Activated CD4-positive, alpha-beta memory T cell treated with anti-CD3 and anti-CD28 coated beads, Interleukin-2, amount 10 ng/mL, durations not matched to agents 7 days and 5 days (primary cell): ENCODE measurements at regions not wholly inside any gene's neighbourhood (a gene's known extent, or its start where the extent isn't known, plus 50 kb on each side); places are given as distances from the start of the nearest gene placed in this dataset.
"Not testable (repeated sequence)": the region's sequence is repeated elsewhere in the genome, so short reads cannot be mapped to it uniquely, and the experiment has no call there.

Source experiments
- CTCF ChIA-PET: fragments of 350-600 bp; sonication (Branson Sonifier 250); formaldehyde crosslinking; loops from one replicate; lab custom pipeline; 2021; ENCODE audit warnings: antibody characterized with exemption, inconsistent platforms; lab: Charles Lee
- POLR2A ChIA-PET: fragments of 350-600 bp; sonication (Branson Sonifier 250); formaldehyde crosslinking; loops from one replicate; lab custom pipeline; 2021; ENCODE audit warnings: antibody characterized with exemption; lab: Charles Lee
- DNase-seq: peaks from one replicate; pipeline ENCODE4 v3.0.0-alpha.2; 2020
- H3K27ac Mint-ChIP-seq: one replicate; pipeline ENCODE4 v1.8.0; 2021; ENCODE audit warnings: mild to moderate bottlenecking, mixed read lengths
- H3K27me3 Mint-ChIP-seq: one replicate; pipeline ENCODE4 v1.8.0; 2021; ENCODE audit warnings: mixed read lengths
- H3K36me3 Mint-ChIP-seq: one replicate; pipeline ENCODE4 v1.8.0; 2021; ENCODE audit warnings: low read depth, mixed read lengths
- H3K4me1 Mint-ChIP-seq: one replicate; pipeline ENCODE4 v1.8.0; 2021; ENCODE audit warnings: mixed read lengths
- H3K4me3 Mint-ChIP-seq: one replicate; pipeline ENCODE4 v1.8.0; 2021; ENCODE audit warnings: mild to moderate bottlenecking, mixed read lengths
- H3K9me3 Mint-ChIP-seq: one replicate; pipeline ENCODE4 v1.8.0; 2021; ENCODE audit warnings: mixed read lengths

DNA sequence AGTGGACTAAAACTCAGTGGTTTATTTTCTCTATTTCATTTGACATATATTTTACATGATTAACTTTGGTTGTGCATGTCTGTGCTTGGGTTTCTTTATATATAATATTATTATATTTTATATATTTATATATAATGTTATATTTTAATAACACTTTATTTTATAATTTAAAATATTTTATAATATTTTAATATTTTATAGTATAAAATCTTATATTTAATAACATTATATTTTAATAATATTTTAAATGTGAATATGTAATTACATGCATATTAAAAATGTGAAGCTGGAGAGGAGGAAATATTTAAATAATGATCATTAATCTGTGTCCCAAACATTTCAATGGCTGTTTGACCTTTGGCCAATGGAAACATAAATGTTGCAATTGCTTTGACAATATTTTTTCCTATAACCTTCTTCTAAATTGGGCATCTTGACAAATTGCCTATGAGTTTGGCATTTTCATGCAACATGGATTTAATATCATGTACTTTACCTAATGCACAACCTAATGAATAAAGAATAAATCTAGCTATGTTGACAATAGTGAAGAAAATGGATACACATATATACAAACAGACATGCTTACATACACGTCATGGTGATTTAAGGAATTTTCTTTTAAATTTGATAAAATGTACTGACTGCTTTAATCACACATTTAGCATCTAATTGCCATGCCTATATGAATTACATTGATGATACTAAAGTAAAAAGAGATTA lies 607.1 kb downstream of the SLITRK6 start:
- H3K36me3 Mint-ChIP-seq, result no peaks in the 10 kb centered on the region
- ChIA-PET CTCF (no interaction called here), POLR2A (no interaction called here)
- no peaks in the 10 kb centered on the region for H3K4me1 Mint-ChIP-seq
- H3K27ac Mint-ChIP-seq, result no peak overlapping the region
- peaks cover 1% of the 10 kb centered on the region for H3K9me3 Mint-ChIP-seq
- no peaks in the 10 kb centered on the region for H3K27me3 Mint-ChIP-seq
- H3K4me3 Mint-ChIP-seq, result no peak overlapping the region
- no peak for DNase-seq

DNA sequence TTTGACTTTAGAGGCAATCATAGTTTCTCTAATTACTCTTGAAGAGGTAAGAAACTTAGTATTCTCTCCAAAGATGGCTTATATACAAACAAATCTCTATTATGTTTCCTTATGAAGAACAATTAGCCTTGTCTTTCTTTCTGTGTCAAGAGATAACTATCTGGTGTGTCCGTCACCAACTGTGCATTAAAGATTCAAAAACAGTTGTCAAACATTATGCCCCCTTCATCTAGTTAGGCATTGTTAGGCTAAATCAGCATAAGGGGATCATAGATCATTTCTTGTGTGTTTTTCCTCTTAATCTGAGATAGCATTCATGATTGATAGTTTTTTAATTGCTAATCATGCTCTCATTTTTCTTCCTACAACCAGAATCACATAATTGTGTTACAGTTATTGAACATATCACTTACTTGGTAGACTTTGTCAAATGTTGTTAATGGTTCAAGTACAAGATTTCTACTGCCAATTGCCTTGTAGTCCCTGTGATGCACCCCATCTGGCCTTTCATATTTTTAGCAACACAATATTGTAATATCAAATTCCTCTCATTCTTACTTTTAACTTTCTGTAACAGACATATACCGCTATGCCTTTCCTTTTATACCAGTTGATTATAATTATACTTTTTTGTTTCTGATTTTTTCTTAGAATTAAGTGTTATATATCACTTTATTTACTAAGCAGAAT lies 612.7 kb downstream of the SLITRK6 start:
- POLR2A ChIA-PET, result no interaction called here
- Mint-ChIP-seq H3K27ac (no peak overlapping the region), H3K4me3 (no peak overlapping the region), H3K9me3 (peaks cover 8% of the 10 kb centered on the region), H3K4me1 (no peaks in the 10 kb centered on the region), H3K27me3 (no peaks in the 10 kb centered on the region), H3K36me3 (no peaks in the 10 kb centered on the region)
- CTCF ChIA-PET, result no interaction called here
- no peak for DNase-seq

DNA sequence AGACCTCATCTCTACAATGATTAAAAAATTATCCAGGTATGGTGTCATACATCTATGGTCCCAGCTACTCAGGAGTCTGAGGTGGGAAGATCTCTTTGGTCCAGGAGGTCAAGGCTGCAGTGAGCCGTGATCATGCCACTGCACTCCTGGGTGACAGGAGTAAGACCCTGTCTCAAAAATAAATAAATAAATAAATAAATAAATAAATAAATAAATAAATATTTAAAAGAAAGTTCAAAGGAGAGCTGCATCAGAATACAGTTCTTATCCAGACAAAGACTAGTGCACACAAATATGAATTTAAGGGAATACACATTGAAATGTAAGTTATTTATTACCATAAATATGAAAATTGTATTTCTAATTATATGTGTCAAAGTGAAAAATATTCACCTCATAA lies 624.9 kb downstream of the SLITRK6 start:
- ChIA-PET CTCF (no interaction called here), POLR2A (no interaction called here)
- Mint-ChIP-seq H3K27ac (no peak overlapping the region), H3K9me3 (peaks cover 19% of the 10 kb centered on the region), H3K4me3 (no peak overlapping the region), H3K27me3 (no peaks in the 10 kb centered on the region), H3K36me3 (no peaks in the 10 kb centered on the region), H3K4me1 (no peaks in the 10 kb centered on the region)
- DNase-seq, result no peak

DNA sequence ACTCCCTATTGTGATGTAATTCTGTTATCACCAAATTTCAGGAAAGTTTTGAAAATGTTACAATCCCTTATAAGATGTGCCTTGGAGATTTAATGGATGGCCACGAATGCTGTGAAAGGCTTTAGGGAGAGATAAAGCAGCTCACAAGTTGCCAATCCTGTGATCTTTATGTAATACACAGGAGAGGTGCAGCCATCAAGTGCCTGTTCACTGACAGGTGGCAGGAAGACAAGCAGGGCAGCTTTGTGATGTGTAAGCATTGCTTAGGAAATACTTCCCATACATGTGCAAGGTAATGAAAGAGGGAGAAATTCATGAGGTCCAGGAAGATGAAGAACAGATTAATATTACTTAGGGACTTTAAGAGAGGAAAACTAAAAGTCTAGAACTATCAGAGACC lies 628.8 kb downstream of the SLITRK6 start:
- H3K4me3 Mint-ChIP-seq, result no peak overlapping the region
- peaks cover 11% of the 10 kb centered on the region for H3K9me3 Mint-ChIP-seq
- no peak overlapping the region for H3K27ac Mint-ChIP-seq
- H3K4me1 Mint-ChIP-seq, result no peaks in the 10 kb centered on the region
- ChIA-PET POLR2A (no interaction called here), CTCF (no interaction called here)
- DNase-seq, result no peak
- H3K27me3 Mint-ChIP-seq, result no peaks in the 10 kb centered on the region
- H3K36me3 Mint-ChIP-seq, result no peaks in the 10 kb centered on the region

DNA sequence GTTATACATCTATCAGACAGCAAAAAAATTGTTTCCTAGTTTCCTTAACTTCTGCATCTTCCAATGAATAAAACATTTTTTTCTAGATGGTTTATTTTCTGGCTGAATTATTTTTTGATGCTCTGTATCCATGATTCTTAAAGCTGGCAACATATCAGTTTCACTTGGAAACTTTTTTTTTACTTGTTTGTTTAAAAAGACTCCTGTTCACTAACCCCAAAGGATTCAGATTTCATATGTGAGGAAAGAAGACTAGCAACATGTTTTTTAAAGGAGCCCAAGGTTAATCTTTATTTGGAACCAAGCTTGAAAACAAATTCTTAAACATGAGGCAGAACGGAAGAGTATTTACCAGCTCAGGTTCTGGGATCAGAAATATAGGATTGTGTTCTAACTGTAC lies 632.3 kb downstream of the SLITRK6 start:
- H3K27ac Mint-ChIP-seq, result no peak overlapping the region
- H3K9me3 Mint-ChIP-seq, result peaks cover 4% of the 10 kb centered on the region
- no peaks in the 10 kb centered on the region for H3K27me3 Mint-ChIP-seq
- H3K4me3 Mint-ChIP-seq, result no peak overlapping the region
- ChIA-PET CTCF (no interaction called here), POLR2A (no interaction called here)
- no peaks in the 10 kb centered on the region for H3K36me3 Mint-ChIP-seq
- H3K4me1 Mint-ChIP-seq, result no peaks in the 10 kb centered on the region
- DNase-seq, result no peak

DNA sequence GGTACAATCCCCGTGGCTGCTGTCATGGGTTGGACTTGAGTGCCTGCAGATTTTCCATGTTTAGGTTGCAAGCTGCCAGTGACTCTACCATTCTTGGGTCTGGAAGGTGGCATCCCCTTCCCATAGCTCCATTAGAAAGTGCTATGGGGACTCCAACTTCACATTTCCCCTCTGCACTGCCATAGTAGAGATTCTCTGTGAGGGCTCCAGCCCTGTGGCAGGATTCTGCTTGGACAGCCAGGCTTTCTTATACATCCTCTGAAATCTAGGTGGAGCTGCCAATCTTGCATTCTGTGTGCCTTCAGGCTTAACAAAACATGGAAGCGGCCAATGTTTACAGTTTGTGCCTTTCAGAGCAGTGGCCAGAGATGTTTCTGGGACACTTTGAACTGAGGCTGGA lies 636.2 kb downstream of the SLITRK6 start:
- POLR2A ChIA-PET, result no interaction called here
- Mint-ChIP-seq H3K27ac (no peak overlapping the region), H3K4me3 (no peak overlapping the region), H3K4me1 (no peaks in the 10 kb centered on the region), H3K36me3 (no peaks in the 10 kb centered on the region), H3K27me3 (no peaks in the 10 kb centered on the region), H3K9me3 (no peaks in the 10 kb centered on the region)
- no peak for DNase-seq
- CTCF ChIA-PET, result no interaction called here

DNA sequence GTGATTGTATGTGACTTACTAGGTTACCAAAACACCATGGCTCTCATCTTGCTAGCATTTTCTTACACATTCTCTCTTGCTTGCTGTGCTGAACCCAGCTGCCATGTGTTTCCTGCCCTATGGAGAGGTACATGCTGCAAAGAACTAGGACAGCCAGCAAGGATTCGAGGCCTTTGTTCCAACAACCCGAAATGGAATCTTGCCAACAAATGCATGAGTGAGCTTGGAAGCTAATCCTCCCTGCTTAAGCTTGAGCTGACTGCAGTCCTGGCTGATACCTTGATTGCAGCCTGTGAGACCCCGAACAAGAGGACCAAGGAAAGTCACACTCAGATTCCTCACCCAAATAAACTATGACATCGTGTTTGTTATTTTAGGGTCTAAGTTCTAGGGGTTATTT lies 651.2 kb downstream of the SLITRK6 start:
- Mint-ChIP-seq H3K4me3 (no peak overlapping the region), H3K4me1 (no peaks in the 10 kb centered on the region), H3K27ac (no peak overlapping the region), H3K9me3 (no peaks in the 10 kb centered on the region), H3K36me3 (no peaks in the 10 kb centered on the region), H3K27me3 (no peaks in the 10 kb centered on the region)
- ChIA-PET CTCF (no interaction called here), POLR2A (no interaction called here)
- DNase-seq, result no peak

DNA sequence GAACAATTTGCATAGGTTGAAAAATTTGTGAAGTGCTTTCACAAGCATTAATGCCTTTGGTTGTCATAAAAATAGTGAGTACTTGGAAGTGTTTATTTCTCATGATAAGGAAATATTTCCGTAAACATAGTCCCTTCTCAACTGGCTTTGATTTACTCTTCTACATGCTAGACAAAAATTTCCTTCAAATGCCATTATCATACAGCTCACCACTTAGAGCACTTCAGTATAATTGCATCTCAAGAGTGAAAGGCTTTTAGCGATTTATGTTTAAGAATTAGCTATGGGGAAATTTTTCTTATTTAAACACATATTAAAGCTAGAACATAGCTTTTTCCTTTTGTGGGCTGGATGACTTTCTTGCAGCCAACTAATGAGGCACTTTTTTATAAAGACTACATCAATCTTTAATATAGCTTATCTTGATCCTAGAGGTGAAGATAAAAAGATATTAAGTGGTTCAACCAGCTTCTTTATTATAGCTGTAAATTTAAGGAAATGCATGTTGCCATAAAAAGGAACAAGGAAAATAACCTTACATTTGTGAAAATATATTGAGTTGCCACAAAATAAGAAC lies 656.8 kb downstream of the SLITRK6 start:
- no peak overlapping the region for H3K27ac Mint-ChIP-seq
- no peaks in the 10 kb centered on the region for H3K36me3 Mint-ChIP-seq
- no peaks in the 10 kb centered on the region for H3K4me1 Mint-ChIP-seq
- no peaks in the 10 kb centered on the region for H3K27me3 Mint-ChIP-seq
- DNase-seq, result no peak
- POLR2A ChIA-PET, result no interaction called here
- no peak overlapping the region for H3K4me3 Mint-ChIP-seq
- H3K9me3 Mint-ChIP-seq, result no peaks in the 10 kb centered on the region
- CTCF ChIA-PET, result no interaction called here

DNA sequence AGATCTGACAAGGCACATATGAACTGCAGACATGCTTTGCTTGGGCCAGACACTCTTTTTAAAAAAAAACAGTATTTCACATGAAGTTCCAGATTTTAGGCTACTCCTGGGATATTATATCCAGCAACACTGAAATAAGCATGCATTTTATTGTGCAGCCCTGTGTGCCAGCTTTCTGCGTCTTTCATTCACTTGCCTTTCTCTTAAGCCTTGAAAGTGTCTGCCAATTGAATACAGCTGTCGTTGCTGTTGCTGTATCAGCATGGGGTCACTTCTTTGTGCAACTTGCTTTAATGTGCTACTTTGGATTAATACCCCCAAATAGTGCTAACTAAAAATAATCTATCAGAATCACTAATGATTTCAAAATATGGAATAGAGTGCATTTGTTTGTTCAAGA lies 657.8 kb downstream of the SLITRK6 start:
- ChIA-PET CTCF (no interaction called here), POLR2A (no interaction called here)
- no peak overlapping the region for H3K27ac Mint-ChIP-seq

DNA sequence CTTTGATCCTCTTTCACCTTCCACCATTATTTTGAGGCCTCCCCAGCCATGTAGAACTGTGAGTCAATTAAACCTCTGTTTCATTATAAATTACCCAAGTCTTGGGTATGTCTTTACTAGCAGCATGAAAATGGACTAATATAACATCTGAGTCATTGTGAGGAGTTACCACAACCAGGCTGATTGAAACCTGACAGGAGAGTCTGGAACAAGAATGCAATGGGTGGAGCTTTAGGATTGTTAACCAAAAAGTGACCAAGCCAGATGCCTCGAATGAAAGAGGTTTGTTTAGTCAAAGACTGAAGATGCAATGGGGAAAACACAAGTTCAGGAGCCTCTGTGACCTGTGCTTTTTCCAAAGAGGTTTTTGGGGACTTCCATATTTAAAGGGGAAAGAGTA lies 659.0 kb downstream of the SLITRK6 start:
- Mint-ChIP-seq H3K9me3 (no peaks in the 10 kb centered on the region), H3K4me3 (no peak overlapping the region), H3K4me1 (no peaks in the 10 kb centered on the region), H3K36me3 (no peaks in the 10 kb centered on the region), H3K27ac (no peak overlapping the region), H3K27me3 (no peaks in the 10 kb centered on the region)
- POLR2A ChIA-PET, result no interaction called here
- CTCF ChIA-PET, result no interaction called here
- no peak for DNase-seq

More for the DNA sequence above, 657.8 kb downstream of the SLITRK6 start:
- H3K36me3 Mint-ChIP-seq, result no peaks in the 10 kb centered on the region
- H3K27me3 Mint-ChIP-seq, result no peaks in the 10 kb centered on the region
- no peaks in the 10 kb centered on the region for H3K9me3 Mint-ChIP-seq
- no peak for DNase-seq
- no peaks in the 10 kb centered on the region for H3K4me1 Mint-ChIP-seq
- no peak overlapping the region for H3K4me3 Mint-ChIP-seq

DNA sequence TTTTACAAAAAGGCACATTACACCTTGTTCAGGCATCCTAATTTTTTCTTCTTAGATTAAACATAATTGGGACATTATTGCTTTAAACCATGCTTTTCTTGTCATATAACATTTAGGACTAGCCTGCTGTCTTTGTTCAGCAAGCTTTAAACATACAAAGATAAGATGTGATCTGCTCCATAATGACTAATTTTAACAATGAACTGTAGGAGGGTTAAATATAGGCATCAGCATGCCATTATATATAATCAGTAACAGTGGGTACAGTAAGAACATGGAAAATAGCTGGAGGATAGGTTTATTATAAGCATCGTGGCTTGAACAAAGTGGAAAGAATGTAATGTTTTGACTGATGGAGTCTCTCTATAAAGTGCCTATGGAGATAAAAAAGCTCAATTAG lies 661.7 kb downstream of the SLITRK6 start:
- no peaks in the 10 kb centered on the region for H3K36me3 Mint-ChIP-seq
- H3K27ac Mint-ChIP-seq, result no peak overlapping the region

DNA sequence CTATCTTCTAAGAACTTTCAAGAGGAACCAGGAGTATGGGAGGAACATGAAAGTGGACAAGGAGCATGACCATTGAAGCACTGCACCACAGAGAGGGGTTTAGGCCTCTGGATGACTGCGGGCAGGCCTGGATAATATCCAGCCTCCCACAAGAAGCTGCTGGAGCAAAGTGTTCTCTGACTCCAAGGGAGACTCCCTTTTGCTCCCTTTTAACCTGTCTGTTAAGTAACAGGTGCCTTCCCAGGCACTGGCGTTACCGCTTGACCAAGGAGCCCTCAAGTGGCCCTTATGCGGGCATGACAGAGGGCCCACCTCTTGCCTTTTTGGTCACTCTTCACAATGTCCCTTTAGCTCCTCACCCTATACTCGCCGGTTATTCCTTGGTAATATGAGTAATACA lies 666.2 kb downstream of the SLITRK6 start:
- ChIA-PET CTCF (no interaction called here), POLR2A (no interaction called here)
- Mint-ChIP-seq H3K4me1 (no peaks in the 10 kb centered on the region), H3K4me3 (no peak overlapping the region), H3K9me3 (peaks cover 3% of the 10 kb centered on the region), H3K27ac (no peak overlapping the region), H3K36me3 (no peaks in the 10 kb centered on the region), H3K27me3 (no peaks in the 10 kb centered on the region)
- DNase-seq, result no peak

More for the DNA sequence above, 661.7 kb downstream of the SLITRK6 start:
- DNase-seq, result no peak
- Mint-ChIP-seq H3K9me3 (no peaks in the 10 kb centered on the region), H3K4me1 (no peaks in the 10 kb centered on the region), H3K4me3 (no peak overlapping the region), H3K27me3 (no peaks in the 10 kb centered on the region)
- ChIA-PET POLR2A (no interaction called here), CTCF (no interaction called here)

DNA sequence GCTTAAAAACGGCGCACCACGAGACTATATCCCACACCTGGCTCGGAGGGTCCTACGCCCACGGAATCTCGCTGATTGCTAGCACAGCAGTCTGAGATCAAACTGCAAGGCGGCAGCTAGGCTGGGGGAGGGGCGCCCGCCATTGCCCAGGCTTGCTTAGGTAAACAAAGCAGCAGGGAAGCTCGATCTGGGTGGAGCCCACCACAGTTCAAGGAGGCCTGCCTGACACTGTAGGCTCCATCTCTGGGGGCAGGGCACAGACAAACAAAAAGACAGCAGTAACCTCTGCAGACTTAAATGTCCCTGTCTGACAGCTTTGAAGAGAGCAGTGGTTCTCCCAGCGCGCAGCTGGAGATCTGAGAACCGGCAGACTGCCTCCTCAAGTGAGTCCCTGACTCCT lies 675.7 kb downstream of the SLITRK6 start:
- H3K4me1 Mint-ChIP-seq, H3K36me3 Mint-ChIP-seq, H3K27me3 Mint-ChIP-seq, H3K27ac Mint-ChIP-seq, DNase-seq, H3K9me3 Mint-ChIP-seq, POLR2A ChIA-PET, H3K4me3 Mint-ChIP-seq, CTCF ChIA-PET: not testable (repeated sequence)

DNA sequence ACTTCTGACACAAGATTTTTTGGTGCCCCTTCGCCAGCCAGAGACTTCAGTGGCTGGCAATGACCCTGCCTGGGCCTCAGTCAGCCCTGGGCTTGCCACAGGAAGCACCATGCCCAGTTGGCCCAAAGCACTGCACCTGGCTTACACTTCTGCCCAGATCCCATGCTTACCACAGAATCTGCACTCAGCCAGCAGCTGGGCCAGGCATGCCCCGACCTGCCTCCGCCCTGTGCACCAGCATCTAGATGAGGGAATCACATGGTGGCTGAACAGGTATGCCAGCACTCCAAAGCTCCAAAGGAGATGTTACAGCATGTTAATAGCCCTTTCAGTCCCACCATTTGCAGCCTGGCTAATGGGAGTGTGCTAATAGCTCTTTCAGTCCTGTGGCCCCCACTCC lies 690.9 kb downstream of the SLITRK6 start:
- no peak for DNase-seq
- ChIA-PET CTCF (no interaction called here), POLR2A (no interaction called here)
- H3K27ac Mint-ChIP-seq, result no peak overlapping the region
- no peaks in the 10 kb centered on the region for H3K36me3 Mint-ChIP-seq
- no peak overlapping the region for H3K4me3 Mint-ChIP-seq
- no peaks in the 10 kb centered on the region for H3K27me3 Mint-ChIP-seq
- H3K9me3 Mint-ChIP-seq, result no peaks in the 10 kb centered on the region
- no peaks in the 10 kb centered on the region for H3K4me1 Mint-ChIP-seq
